RWPE2 (cell line): ENCODE measurements at regions not wholly inside any gene's neighbourhood (a gene's known extent, or its start where the extent isn't known, plus 50 kb on each side); places are given as distances from the start of the nearest gene placed in this dataset.

ENCODE experiments used
- ATAC-seq: fragments of 200-7000 bp; cut with Tn5 transposase; 3 replicates; pipeline ENCODE4 v1.9.1; 2021; ENCODE audit warnings: low read depth
- DNase-seq: peaks from one replicate; pipeline ENCODE4 v3.0.0-alpha.2; 2020; ENCODE audit warnings: low spot score
- H3K27ac ChIP-seq: fragments of 450-650 bp; 2 replicates; pipeline ENCODE4 v1.5.1; 2017; ENCODE audit warnings: mild to moderate bottlenecking; ENCODE audit not compliant: poor library complexity, severe bottlenecking
- H3K27me3 ChIP-seq: fragments of 250-450 bp; sonication (Bioruptor Pico); 2 replicates; pipeline ENCODE4 v1.5.1; 2021; ENCODE audit warnings: mild to moderate bottlenecking, moderate library complexity; ENCODE audit not compliant: insufficient read depth, poor library complexity, severe bottlenecking
- H3K36me3 ChIP-seq: fragments of 250-450 bp; sonication (Bioruptor Pico); 2 replicates; pipeline ENCODE4 v1.5.1; 2020; ENCODE audit warnings: low read depth, mild to moderate bottlenecking, moderate library complexity
- H3K4me1 ChIP-seq: fragments of 250-450 bp; sonication (Bioruptor Pico); 2 replicates; pipeline ENCODE4 v1.5.1; 2021; ENCODE audit warnings: mild to moderate bottlenecking, moderate library complexity; ENCODE audit not compliant: insufficient read depth, poor library complexity, severe bottlenecking
- H3K4me3 ChIP-seq: fragments of 250-450 bp; sonication (Bioruptor Pico); 2 replicates; pipeline ENCODE4 v1.5.1; 2021; ENCODE audit warnings: mild to moderate bottlenecking, moderate library complexity; ENCODE audit not compliant: severe bottlenecking
- H3K9me3 ChIP-seq: fragments of 250-450 bp; sonication (Bioruptor Pico); 2 replicates; pipeline ENCODE4 v1.5.1; 2021; ENCODE audit warnings: mild to moderate bottlenecking, moderate library complexity; ENCODE audit not compliant: severe bottlenecking
- TF ChIP-seq, protein P1 (sequence below): fragments of 450-650 bp; IDR thresholded peaks from one replicate; pipeline ENCODE4 v1.5.1; 2017; ENCODE audit warnings: mild to moderate bottlenecking, moderate library complexity; ENCODE audit not compliant: poor library complexity, severe bottlenecking

DNA sequence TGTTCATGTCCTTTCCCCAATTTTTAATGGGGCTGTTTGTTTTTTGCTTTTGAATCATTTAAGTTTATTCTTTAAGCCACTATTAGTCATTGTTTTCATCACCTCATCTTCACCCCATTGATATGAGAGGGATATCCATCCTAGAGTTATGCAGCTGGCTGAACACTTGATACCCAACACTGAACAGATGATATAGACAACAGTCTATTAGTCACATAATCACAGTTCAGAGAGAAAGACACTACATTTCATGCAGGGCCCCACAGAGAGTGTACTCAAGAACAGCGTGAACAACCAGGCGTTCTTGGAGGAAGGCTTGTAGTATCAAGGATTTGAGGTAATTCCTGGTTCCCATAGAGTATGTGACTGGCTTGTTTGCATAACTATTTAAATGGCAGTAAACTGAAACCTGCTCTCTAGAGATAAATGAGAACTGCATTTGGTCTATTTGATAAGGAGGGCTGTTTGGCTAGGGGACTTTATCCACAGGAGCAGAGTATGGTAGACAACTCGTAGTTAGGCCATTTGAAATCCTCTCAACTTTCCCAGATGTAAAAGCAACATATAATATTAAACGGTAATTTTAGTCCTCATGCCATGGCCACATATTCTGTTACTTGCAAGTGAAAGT, 618.7 kb downstream of the SI start:
- no peaks in the 10 kb centered on the region for H3K36me3 ChIP-seq
- TF ChIP-seq, protein P1, sequence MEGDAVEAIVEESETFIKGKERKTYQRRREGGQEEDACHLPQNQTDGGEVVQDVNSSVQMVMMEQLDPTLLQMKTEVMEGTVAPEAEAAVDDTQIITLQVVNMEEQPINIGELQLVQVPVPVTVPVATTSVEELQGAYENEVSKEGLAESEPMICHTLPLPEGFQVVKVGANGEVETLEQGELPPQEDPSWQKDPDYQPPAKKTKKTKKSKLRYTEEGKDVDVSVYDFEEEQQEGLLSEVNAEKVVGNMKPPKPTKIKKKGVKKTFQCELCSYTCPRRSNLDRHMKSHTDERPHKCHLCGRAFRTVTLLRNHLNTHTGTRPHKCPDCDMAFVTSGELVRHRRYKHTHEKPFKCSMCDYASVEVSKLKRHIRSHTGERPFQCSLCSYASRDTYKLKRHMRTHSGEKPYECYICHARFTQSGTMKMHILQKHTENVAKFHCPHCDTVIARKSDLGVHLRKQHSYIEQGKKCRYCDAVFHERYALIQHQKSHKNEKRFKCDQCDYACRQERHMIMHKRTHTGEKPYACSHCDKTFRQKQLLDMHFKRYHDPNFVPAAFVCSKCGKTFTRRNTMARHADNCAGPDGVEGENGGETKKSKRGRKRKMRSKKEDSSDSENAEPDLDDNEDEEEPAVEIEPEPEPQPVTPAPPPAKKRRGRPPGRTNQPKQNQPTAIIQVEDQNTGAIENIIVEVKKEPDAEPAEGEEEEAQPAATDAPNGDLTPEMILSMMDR, result no peak
- H3K27ac ChIP-seq, result no peak overlapping the region
- no peaks in the 10 kb centered on the region for H3K4me1 ChIP-seq
- ATAC-seq (no peak), DNase-seq (no peak)
- H3K27me3 ChIP-seq, result no peaks in the 10 kb centered on the region
- H3K4me3 ChIP-seq, result no peak overlapping the region
- H3K9me3 ChIP-seq, result no peaks in the 10 kb centered on the region

DNA sequence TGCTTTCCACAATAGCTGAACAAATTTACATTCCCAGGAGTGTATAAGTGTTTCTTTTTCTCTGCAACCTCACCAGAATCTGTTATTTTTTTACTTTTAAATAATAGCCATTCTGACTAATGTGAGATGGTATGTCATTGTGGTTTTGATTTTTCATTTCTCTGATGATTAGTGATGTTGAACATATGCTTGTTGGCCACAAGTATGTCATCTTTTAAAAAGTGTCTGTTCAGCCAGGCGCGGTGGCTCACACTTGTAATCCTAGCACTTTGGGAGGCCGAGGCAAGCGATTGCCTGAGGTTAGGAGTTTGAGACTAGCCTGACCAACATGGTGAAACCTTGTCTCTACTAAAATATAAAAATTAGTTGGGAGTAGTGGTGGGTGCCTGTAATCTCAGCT, 619.3 kb downstream of the SI start:
- H3K36me3 ChIP-seq, result no peaks in the 10 kb centered on the region
- no peaks in the 10 kb centered on the region for H3K27me3 ChIP-seq
- TF ChIP-seq, protein P1, result no peak
- DNase-seq (no peak), ATAC-seq (no peak; the same call in 2 of the 3 replicates)
- no peaks in the 10 kb centered on the region for H3K9me3 ChIP-seq
- H3K27ac ChIP-seq, result no peak overlapping the region
- H3K4me1 ChIP-seq, result no peaks in the 10 kb centered on the region
- no peak overlapping the region for H3K4me3 ChIP-seq

DNA sequence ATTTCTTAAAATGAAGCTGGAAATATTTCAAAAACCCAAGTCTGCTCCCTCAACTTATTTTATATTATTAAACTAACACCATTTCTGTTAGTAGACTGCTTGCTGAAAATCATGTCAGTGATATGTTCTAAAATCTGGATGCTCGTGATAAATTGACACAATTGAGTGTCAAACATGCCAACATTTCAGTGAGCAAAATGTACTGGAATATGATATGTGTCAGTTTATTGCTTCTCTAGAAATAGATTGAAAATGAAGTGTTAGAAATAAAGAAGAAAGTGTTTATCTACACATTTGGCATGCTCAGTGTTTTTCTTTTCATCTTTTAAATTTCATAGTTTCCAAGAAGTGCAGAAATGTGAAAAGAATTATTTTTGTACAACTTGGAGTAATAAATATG, 624.6 kb downstream of the SI start:
- Histone ChIP-seq H3K27ac (no peak overlapping the region), H3K9me3 (no peaks in the 10 kb centered on the region), H3K4me1 (no peaks in the 10 kb centered on the region), H3K27me3 (no peaks in the 10 kb centered on the region), H3K4me3 (no peak overlapping the region), H3K36me3 (no peaks in the 10 kb centered on the region)
- DNase-seq, result no peak
- ATAC-seq, result no peak
- TF ChIP-seq, protein P1, result no peak

DNA sequence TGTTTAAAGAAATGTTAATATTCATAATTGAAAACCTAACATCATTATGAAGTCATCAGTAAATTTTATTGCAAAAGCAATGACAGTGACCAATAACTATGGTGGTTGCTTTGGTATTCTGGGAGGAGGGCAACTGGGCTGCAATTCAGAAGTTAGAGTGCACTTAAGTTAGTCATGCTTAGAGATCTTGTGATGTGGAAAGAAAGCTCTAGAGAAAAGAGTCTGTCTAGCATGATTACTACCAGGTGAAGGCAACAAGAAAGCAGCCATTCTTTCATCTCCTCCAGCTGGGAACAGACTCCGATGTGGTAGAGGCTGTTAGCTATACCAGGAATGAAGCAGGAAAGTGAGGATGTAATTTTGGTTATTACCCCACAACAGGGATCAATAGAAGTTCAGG, 625.6 kb downstream of the SI start:
- ATAC-seq (no peak), DNase-seq (no peak)
- no peak overlapping the region for H3K27ac ChIP-seq
- no peaks in the 10 kb centered on the region for H3K36me3 ChIP-seq
- no peaks in the 10 kb centered on the region for H3K27me3 ChIP-seq
- no peaks in the 10 kb centered on the region for H3K9me3 ChIP-seq
- H3K4me3 ChIP-seq, result no peak overlapping the region
- no peaks in the 10 kb centered on the region for H3K4me1 ChIP-seq
- TF ChIP-seq, protein P1, result no peak

- Histone ChIP-seq H3K27me3 (no peaks in the 10 kb centered on the region), H3K4me3 (no peak overlapping the region), H3K36me3 (no peaks in the 10 kb centered on the region), H3K27ac (no peak overlapping the region), H3K4me1 (no peaks in the 10 kb centered on the region), H3K9me3 (no peaks in the 10 kb centered on the region)
- ATAC-seq (no peak), DNase-seq (no peak)
- TF ChIP-seq, protein P1, result no peak
Observed at GRCh38 chr3:164451072-164451910, 627.0 kb downstream of the SI start.
